HK-2 (cell line): ENCODE measurements at regions not wholly inside any gene's neighbourhood (a gene's known extent, or its start where the extent isn't known, plus 50 kb on each side); places are given as distances from the start of the nearest gene placed in this dataset.
"Not testable (repeated sequence)": the region's sequence is repeated elsewhere in the genome, so short reads cannot be mapped to it uniquely, and the experiment has no call there.

Source experiments
- DNase-seq: peaks from one replicate; pipeline ENCODE4 v3.0.0-alpha.2; 2018; ENCODE audit not compliant: unreplicated experiment

DNA sequence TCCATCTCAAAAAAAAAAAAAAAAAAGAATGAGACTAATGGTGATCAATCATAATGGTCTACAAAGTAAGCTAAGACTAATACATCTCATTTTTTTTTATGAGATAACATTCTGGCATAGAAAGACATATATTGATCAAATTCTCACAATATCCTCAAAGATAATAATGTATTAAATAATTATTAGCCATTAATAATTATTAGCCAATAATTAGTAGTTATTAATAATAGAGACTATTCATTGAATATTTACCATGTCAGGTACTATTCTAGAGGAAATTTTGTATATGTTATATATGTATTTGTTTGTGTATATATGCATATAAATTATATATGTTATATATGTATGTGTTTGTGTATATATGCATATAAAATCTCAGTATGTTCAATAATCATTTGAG, 137.7 kb upstream of the PTBP2 start:
- no peak for DNase-seq

DNA sequence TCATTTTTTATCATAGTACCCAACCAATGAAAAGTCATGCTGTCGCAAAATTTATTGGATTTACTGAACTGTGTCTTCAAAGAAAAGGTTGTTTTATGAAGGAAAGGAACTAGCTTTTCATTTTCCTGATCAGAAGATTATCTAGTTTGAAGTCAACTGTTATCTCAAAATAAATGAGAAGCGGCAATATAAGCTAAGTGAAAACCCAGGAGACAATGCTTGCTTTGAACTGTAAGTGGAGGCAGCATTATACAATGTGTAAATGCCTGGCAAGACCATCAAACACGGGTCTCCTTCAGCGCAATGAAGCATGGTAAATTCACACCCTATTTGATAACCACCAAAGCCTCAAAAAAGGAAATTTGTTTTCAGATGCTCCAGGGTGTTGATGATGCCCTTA, 134.4 kb upstream of the PTBP2 start:
- no peak for DNase-seq

DNA sequence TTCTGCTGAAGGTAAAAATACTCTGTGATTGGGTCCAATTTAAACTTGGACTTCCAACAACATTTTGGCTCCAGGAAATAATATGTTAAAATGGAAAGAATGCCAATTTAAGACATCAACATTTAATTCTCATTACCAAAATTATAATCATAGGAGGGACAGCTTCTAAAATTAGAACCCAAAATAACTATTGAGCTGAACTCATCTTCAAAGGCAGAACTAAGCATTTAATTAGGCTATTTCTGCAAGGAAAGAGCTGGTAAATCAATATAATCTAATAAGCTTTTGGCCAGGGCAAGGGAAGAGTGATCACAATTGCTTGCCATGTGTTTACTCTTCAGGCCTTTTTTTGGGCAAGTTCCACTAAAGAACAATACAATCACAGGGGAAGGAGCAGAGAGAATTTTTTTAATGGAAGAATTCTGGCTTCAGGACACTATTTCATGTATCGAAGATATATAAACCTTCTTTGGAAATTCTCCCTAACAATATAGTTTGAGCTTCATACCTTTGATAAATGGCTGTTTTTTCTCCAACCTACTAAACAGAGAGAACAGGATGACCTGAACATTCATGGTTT, 133.1 kb upstream of the PTBP2 start:
- DNase-seq = no peak

DNA sequence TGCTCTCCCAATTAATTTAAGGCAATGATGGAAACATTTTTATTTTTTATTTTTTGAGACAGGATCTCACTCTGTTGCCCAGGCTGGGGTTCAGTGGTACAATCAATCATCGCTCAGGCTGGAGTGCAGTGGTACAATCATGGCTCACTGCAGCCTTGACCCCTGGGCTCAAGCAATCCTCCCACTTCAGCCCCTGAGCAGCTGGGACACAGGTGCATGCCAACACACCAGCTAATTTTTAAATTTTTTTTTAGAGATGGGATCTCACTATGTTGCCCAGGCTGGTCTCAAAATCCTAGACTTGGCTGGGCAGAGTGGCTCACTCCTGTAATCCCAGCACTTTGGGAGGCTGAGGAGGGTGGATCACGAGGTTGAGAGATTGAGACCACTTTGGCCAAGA, 126.1 kb upstream of the PTBP2 start:
- DNase-seq = not testable (repeated sequence)

DNA sequence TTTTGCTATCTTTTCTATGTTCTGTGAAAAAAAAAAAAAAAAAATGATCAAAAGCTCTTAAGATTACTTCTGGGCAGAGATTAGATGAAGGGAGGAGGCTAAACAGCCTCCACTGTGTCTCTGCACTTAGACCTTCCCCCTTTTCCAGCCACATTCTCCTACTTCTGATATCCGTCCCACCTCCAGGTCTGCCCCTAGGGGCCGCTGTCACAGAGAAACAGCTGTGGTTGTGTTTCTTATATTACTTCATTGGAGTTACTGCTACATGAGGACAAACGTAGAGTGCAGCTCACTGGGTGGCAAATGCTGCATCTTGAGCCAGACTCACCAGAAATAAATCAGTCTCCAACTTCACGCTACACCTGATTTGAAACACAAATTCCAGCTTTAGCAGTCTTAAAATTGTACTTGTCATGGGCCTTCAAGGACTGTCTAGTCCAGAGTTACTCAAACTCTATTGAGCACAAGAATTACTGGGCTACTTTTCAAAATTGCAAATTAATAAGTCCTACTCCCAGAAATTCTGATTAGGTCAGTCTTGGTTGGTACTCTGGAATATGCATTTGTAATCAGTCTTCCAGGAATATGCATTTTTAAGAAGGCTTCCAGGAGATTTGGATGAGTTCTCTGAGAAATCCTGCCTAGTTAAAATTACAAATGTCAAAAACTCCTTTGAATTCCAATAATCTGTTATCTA, 125.2 kb upstream of the PTBP2 start:
- no peak for DNase-seq

DNA sequence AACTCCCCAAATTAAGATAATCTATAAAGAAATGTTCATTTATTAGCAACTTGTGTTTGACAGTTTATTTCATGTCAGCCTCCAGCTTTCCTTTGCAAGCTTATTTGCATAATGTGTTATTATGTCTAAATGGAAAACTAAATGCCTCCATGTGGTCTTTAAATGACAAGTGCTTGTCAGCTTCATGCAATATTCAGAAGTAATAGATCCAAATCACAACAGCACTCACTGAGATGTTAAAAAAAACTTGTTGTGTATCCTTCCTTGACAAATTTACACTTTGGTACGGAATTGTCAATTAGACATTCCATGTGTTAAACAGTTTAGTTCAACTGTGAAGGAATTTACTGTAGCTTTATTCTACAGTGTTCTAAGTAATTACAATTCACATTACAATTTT, 124.4 kb upstream of the PTBP2 start:
- no peak for DNase-seq

DNA sequence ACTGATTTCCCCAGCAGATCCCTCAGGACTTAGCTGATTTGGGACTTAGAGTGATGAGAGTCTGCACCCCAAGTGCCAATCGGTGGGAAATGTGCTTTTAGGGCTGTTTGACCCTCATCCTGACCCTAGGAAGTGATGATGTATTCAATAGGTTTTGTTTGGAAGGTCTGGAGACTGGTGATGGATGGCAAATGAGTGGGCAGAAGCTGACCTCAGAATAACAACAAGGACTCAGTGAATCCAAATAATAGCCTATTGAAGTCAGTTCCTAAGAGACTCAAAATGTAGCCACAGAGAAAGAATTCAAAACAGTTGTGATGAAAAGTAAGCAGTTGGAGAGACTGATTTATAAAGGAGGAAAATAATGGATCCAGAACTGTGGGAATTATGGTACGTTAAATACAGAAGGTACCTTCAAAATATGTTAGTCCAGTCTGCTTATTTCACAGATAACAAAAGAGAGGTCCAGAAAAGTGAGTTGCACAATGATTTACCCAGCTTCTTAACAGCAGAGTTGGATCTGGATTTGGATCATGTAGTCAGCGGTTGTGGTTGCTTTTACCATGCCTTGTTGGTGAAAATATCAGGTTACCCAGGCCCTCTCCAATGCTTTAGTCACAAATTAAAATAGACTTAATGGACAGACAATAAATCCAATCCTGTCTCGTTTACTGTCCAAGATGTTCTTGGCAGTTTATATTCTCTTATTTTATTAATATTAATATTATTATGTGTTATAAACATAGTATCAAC, 123.0 kb upstream of the PTBP2 start:
- no peak for DNase-seq

DNA sequence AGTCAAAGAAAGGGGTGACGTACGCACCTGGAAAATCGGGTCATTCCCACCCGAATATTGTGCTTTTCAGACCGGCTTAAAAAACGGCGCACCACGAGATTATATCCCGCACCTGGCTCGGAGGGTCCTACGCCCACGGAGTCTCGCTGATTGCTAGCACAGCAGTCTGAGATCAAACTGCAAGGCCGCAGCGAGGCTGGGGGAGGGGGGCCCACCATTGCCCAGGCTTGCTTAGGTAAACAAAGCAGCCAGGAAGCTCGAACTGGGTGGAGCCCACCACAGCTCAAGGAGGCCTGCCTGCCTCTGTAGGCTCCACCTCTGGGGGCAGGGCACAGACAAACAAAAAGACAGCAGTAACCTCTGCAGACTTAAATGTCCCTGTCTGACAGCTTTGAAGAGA, 117.0 kb upstream of the PTBP2 start:
- not testable (repeated sequence) for DNase-seq

DNA sequence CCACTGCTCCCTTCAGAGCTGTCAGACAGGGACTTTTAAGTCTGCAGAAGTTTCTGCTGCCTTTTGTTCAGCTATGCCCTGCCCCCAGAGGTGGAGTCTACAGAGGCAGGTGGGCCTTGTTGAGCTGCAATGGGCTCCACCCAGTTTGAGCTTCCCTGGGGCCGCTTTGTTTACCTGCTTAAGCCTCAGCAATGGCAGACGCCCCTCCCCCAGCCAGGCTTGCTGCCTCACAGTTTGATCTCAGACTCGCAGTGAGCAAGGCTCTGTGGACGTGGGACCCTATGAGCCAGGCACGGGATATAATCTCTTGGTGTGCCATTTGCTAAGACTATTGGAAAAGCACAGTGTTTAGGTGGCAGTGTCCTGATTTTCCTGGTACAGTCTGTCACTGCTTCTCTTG, 104.2 kb upstream of the PTBP2 start:
- not testable (repeated sequence) for DNase-seq

DNA sequence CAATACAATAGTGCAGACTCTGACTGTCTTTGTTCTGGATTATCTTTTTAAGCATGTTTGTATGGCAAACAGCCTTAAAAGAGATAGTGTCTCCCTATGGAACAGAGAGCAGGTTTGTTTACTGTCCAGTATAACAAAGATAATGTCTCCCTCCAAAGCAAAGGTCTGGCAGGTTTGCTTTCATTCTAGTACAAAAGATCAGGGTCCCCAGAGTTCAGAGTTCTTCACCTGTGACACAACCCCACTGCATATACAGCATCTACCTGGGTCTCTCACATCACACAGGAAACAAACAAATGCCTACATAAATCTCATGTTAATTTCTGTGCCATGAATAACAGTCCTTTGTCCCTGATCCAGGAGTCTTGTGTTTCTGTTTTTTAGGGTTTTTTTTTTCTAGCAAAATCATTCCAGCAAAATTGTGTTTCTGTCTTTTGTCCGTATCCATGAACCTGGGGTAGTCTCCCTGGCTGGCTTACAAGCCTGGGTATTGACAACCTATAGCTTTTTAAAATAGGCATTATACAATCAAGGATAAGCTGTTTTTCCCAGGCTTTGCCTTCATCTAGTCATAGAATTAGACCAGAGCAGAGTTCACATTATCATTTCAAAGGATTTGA, 89.4 kb upstream of the PTBP2 start:
- no peak for DNase-seq

DNA sequence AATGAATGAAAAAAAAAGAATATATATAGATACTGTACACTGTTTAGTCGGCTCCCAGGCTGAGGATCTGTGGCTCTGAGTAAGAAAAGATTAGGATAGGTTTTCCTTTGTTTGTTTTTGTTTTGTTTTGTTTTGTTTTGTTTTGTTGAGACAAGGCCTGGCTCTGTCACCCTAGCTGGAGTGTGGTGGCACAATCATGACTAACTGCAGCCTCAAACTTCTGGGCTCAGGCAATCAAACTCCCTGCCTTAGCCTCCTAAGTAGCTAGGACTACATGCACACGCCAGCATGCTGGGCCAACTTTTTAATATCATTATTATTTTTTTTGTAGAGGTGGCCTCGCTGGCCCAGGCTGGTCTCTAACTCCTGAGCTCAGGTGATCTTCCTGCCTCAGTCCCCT, 87.9 kb upstream of the PTBP2 start:
- DNase-seq = no peak

DNA sequence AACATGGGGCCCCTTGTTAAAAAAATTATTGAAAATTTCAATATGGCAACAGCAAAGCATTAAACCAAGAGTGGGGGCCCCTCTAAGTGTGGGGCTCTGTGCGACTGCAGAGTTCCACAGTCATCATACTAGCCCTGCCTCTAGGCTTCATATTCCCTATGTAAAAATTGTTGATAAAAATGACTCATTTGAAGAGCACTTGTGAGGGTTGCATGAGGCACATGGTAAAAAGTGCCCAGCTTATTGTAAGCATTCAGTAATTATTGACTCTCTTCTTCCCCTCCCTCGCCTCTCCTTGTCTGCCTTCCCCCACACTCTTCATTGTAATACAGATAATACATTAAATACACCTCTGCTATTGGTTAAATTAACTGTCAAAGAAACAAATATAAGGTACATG, 86.7 kb upstream of the PTBP2 start:
- DNase-seq = no peak

DNA sequence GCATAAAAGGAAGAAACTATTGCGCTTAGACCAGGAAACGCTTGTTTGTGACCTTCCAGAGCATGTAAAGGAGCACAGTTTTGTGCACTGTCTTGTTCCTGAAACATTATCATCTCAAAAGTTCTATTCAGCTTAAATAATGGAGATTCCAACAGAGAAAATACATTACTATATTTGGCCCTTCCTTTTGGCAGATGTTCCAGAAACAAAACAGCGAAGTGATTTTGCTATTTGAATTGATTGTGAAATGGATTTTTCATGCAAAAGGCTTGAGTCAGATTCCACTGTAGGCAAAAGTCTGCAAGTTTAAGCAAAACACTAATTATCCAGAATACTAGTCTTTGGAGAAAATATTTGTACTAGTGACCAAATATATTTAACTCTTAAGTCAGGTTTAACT, 80.3 kb upstream of the PTBP2 start:
- DNase-seq = no peak

DNA sequence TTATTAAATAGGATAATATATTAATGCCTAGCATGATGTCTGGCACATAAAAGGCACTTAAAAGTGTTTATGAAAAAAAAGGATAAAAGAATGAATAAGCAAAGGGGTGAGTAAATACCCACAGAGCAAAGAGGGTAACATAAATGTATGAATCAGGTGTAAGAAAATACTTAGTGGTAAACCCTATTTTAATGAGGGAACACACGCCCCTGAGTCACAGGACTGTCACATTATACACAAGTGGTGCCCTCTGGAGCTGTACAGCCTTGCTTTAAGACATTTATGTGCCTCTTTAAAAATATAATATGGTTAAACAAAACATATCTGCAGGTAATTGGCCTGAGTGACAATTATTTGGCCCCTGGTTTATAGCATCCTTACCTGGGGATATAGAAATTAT, 78.1 kb upstream of the PTBP2 start:
- no peak for DNase-seq

DNA sequence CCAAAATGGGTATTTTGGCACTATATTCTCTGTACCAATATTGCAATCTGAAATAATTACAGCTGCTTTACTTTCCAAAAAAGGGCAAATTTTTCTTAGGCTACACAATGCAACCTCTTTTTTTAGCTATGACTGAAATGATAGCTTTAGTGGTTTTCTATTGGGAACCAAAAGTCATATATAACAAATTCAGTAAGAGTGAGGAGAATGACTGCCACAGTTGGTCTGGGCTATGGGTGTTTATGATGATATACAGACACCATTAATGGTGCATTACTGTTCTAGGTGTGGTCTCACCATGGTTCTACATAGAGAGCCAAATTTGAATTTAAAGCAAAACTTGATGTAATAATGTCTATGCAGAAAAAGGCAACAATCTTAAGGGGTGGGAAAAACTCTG, 72.3 kb upstream of the PTBP2 start:
- no peak for DNase-seq

DNA sequence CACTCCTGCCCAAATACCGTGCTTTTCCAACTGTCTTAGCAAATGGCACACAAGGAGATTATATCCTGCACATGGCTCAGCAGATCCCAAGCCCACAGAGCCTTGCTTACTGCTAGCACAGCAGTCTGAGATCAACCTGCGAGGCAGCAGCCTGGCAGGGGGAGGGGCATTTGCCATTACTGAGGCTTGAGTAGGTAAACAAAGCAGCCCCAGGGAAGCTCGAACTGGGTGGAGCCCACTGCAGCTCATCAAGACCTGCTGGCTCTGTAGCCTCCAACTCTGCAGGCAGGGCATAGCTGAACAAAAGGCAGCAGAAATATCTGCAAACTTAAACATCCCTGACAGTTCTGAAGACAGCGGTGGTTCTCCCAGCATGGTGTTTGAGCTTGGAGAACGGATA, 70.1 kb upstream of the PTBP2 start:
- no peak for DNase-seq

DNA sequence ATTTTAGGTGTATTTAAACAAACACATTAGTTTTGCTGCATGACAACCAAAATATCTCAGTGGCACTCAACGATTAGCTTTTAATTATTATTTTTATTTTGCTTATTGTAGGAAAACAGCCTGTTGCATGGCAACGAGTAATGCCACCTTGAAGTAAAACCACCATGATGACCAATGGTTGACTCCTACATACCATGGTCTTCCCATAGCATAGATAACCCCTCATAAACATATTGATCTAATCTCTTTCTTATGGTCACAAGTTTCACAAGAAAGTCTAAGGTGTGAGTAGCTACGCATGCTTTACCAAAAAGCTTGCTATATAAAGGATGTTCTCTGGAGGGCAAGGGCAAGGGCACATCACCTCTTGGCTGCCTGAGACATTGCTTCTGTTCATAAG, 61.5 kb upstream of the PTBP2 start:
- no peak for DNase-seq

DNA sequence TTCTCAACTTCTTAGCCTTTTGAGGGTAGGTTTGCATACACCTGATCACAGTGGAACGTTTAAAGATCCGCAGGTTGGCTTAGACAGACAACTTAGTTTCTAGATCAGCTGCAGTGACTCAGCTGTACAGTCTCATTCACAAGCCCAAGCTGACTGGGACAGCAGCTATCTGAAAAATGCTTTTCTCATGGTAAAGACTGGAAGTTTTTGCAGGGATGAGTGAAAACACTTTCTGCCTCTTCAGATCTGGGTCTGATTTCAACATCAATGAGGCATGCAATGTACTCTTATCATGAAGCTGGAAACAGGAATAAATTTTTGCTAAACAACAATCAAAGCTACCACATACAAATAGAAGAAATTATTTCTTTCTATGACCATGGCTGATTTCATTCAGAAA, 61.1 kb upstream of the PTBP2 start:
- DNase-seq = peak; percentile 4
